ENCODE measurements at regions not wholly inside any gene's neighbourhood (a gene's known extent, or its start where the extent isn't known, plus 50 kb on each side); places are given as distances from the start of the nearest gene placed in this dataset.

DNA sequence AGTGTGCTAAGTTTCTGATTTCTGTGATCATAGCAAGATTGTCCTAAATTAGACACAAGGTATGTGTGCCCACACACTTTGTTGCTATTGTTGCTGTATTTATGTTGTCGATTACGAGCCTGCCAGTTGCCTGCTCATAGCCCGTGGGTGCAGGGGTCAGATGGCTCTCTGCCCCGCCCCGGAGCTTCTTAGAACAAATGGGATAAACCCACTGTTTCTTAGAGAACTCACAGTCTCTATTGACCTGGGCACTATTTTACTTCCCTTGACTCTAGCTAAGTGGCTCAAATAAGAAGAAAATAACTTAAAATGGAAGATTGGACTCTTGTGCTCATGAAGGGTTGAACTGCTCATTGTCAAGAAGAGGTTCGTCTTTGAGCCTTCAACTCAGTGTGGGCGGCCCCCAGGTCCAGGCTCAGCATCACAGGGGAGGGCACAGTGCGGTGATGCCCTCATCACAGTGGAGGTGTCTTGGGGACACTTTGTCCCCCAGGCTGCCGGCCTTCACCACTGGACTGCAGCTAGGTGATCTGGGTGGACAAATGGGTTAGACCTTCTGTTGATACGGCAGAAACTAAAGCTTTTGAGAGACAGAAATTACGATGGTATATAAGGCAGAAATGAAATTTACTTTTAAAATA, 155.5 kb downstream of the TENT4A start:
- DNase-seq (ENCODE audit: low spot score), result no peak

- DNase-seq (ENCODE audit: low spot score), result no peak
These were observed 156.4 kb downstream of the TENT4A start for GRCh38 chr5:6869677-6870076.

GRCh38 chr5:6872441-6873160, 159.4 kb downstream of the TENT4A start:
- peak; percentile 3 for DNase-seq (ENCODE audit: low spot score)

GRCh38 chr5:6873359-6873758, 160.1 kb downstream of the TENT4A start:
- no peak for DNase-seq (ENCODE audit: low spot score)

DNA sequence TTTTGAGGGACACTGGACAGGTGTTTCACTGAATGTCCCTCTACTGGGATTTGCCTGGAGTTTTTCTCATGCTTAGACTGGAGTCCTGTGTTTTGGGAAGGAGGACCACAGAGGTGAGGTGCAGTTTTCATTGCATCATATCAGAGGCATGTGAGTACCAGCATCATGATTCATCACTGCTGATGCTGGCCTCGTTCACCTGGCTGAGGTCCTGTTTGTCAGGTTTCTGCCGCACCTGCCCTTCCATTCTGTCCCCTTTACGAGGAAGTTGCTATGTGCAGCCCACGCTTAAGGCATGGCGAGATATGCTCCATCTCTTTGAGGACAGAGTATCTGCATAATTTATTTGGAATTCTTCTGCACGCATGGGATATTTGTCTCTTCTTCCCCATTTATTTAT, 162.1 kb downstream of the TENT4A start:
- DNase-seq (ENCODE audit: low spot score), result peak; percentile 26

DNA sequence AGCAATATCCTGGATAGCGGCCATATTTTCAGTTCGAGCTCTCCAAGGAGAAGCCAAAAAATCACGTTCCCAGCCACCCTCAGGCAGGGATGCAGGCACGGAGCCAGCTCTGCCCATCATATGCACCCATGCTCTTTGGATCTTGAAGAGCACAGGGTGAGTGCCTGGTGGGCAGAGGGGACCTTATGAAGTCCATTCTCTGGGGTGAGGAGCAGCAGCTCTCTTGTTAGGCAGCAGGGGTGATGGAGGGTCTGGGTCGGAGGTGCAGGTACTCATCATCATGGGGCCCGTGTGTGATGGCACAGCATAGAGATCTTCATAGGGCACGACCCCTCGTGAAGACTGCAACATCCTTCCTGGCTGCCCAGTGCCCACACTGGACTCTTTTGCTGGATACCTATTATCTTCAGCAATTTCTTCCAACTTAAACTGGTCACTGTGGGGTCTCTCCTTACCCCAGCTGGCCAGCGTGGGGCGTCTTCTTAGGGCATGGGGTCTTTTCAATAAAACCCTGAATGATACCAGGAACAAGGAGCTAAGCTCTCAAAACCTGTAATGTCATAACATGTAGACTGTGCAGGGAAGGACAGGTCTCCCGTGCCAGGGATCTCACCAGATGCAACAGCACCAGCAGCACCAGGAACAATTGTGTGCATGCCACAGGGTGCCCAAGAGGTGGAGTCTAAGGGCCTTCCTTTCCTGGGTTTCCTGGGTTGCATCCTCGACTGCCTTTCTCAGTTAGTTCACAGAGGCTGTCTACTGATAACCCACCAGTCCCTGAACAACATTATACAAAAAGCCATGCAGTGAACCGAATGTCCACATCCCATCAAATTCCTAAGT, 165.0 kb downstream of the TENT4A start:
- no peak for DNase-seq (ENCODE audit: low spot score)

- no peak for DNase-seq (ENCODE audit: low spot score)
These were observed 172.3 kb downstream of the TENT4A start for GRCh38 chr5:6885581-6885980.

DNA sequence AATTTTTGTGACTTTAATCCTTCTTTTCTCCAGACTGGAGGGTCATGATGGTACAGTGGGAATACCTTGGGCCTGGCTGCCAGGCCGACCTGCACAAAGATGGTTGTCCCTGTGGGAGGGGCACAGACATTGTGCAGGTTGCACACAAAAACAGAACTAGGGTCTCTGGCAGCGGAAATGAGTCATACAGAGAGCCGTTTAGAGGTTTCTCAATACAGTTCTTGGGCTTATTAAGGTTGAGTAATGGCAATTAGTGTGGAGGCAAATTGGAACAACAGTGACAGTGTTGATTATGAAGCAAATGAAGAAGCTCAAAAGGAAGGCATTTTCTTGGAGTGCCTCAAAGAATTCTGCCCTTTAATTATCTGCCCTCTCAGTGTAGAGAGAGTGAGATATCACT, 173.6 kb downstream of the TENT4A start:
- DNase-seq (ENCODE audit: low spot score), result no peak

DNA sequence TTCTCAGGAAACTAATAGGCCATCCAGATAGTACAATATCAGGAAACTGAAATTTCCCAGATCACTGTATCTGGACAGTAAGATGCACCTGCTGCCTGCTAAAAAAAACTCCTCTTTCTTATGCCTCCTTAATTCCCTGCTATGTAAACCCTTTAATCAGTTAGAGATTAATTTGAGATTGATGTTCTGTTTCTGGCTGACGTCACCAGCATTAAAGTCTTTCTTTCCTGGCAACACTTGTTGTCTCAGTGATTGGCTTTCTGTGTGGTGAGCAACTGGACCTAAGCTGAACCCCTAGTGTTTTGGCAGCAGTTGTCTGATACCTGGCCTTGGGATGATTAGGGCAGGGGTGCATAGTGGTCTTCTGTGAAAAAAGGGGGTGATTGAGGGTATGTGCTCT, 175.8 kb downstream of the TENT4A start:
- DNase-seq (ENCODE audit: low spot score), result no peak

DNA sequence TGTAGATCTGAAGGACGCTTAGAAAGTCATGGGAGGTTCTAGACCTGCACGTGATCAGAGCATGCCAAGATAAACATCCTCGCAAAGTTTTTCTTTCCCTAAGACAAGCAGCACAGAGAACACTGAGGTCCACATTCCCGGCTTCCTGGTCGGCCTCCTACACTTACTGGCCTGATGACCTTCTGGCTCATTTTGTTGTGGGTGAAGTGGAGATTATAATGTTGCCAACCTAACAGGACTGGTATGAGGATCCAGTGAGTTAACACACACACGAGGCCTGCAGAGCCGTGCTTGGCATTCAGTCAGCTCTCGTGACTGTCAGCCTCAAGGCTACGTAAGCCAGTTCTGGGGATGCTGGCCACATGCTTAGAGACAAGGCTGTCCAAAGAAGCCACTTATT, 186.0 kb downstream of the TENT4A start:
- DNase-seq (ENCODE audit: low spot score), result no peak

DNA sequence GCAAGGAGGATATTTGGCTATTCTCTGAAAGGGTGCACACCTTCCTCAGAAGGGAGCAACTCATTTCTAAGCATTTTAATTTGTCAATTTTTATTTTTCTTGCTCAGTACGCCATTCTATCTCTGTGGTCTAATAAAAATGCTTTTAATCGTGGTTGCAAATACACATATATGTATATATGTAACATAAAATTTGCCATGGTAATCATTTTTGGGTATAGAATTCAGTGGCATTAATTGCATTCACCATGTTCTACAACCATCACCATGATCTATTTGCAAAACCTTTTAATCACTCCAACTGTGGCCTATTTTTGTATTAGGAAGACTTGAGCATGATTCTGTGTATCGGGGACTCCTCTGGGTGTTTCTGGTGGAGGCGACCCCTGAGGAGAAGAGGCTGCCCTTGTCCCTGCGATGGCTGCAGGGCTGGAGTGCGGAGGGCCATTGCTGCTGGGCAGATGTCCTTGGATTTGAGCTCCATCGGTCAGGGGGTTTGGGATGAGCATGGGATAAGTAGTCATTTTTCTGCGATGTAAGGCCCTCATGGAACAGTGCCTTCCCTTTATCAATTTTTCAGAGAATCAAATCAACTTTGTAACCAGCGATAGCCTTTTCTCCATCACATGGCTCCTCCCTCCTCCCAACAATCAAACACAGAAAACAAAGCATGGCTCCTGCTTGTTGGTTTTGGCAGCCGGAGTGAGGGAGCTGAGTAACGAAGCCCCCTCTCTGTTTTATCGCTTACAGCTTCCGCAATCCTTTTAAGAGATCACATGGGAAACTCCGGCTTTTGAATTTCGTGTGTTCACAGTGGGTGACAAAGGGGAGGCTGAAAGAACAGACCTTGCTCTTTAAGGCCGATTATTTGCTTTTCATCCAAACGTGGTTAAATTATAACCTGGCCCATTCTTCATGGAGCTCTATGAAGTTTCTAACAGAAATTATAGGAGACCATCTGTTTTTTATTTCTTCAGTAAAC, 187.3 kb downstream of the TENT4A start:
- DNase-seq (ENCODE audit: low spot score), result no peak

DNA sequence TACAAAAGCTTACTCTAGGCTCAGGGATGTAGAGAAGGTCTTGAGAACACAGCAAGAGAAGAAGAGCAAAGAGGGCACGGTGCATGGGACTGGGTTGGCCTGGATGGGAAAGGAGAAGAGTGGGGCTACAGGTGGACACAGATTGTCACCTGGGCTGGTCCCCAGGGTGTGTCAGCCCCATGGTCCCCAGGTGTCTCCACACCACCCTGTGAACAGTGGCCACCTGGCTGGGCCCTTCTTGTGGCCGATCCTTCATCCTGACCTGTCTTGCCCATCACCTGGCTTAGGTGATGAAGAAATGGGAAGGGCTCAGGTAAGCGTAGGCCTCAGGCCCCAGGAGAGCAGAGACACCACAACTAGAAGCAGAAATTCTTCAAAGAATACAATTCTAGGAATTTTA, 188.9 kb downstream of the TENT4A start:
- DNase-seq (ENCODE audit: low spot score), result no peak

DNA sequence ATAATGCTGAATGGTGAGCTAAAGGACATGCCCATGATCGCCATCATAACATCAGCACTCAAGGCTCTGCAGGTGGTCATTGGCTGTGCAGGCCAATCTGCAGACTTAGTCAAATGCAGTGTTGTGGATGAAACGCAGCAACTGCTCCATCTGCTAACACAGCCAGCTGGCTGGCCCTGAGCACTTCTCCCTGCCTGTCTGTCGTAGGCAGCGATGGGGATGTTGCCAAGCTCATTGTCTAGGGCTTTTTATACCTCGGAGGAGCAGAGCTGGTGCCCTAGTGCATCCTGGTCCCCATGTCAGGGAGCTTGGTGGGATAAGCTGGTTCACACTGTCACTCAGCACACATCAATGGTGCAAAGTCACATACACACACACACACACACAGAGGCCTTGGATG, 189.4 kb downstream of the TENT4A start:
- DNase-seq (ENCODE audit: low spot score), result no peak

DNA sequence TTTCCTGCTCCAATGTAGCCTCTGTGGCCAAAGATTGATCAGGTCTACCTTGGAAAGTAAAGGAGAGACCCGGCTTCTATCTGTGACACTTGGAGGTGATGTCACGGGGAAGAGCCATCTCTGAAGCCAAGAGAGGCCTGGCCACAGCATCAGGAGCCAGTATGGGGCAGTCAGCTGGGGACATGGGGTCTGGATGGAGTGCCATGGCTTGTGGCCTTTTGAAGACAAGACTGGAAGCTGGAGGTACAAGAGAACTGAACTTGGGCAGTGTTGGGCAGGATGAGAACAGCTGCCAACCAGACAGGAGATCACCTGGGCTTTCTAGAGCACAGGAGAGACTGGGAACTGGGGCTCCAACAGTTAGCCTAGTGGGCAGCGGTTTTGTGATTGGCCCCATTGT, 190.7 kb downstream of the TENT4A start:
- no peak for DNase-seq (ENCODE audit: low spot score)

DNA sequence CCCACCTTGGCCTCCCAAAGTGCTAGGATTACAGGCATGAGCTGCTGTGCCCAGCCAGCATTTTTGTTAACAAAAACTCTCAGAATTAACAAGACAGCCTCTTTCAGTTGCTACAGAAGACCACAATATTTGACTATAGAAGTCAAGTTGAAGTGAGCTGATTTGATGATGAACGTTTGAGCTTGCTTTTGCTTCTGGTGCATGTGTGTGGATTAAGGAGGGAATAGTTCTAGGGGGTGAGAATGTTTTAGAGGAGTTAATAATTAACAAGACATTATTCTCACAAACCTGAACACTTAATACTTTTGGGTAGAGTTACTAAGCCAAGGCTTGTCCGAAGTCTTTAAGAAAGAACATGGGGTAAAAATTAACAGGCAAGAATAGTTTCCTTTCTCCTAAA, 191.6 kb downstream of the TENT4A start:
- no peak for DNase-seq (ENCODE audit: low spot score)

- no peak for DNase-seq (ENCODE audit: low spot score)
These were observed 192.2 kb downstream of the TENT4A start for GRCh38 chr5:6905423-6905822.

- DNase-seq (ENCODE audit: low spot score), result no peak
These were observed 192.7 kb downstream of the TENT4A start for GRCh38 chr5:6905883-6906282.

DNA sequence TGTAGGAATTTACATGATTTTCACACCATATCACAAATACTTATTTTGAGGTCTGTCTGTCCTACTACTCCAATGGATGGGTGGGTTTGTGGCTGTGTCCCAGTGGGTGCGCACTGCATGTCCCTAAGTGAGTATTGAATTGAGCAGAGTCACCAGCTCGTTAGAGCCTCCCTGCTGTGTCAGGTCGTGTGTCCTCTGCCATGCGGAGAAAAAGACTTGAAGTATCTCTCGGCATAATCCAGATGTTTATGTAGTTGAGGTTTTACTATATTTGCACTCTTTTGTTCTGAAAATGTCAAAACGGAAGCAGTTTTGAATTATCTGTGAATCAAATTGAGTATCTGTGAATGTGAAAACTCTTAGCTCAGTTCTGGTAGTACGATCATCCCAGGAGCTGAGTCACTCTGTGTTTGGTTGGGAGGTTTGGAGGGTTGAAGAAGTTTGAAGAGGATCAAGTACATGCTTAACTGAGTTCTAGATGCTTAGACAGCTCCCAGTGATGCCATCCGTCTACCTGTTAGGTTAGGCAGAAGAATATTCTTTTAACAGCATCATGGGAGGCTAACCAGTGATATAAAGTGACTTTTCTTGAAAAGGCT, 194.2 kb downstream of the TENT4A start:
- DNase-seq (ENCODE audit: low spot score), result no peak

- DNase-seq (ENCODE audit: low spot score), result no peak
These were observed 196.7 kb downstream of the TENT4A start for GRCh38 chr5:6909901-6910300.

DNA sequence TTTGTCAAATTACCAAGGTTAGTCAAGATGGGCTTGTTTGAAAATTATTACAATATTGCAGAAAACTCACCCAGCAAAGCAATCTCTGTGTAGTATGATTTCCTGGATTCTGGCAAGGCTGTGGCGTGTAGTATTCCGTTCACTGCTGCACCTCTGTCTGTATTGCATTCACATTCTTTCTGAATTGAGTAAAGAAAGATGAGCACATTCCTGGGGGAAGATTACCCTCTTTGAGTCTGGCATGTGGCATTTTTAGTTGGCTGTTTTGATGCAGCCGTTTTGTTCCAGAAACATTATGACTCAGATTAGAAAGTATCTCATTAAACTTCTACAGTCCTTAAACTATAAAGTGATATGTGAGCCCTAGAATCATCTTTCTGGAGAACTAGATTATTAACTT, 197.7 kb downstream of the TENT4A start:
- DNase-seq (ENCODE audit: low spot score), result no peak

- DNase-seq (ENCODE audit: low spot score), result no peak
These were observed 201.1 kb downstream of the TENT4A start for GRCh38 chr5:6914347-6914746.
